GM23338 (cell line): ENCODE measurements at regions not wholly inside any gene's neighbourhood (a gene's known extent, or its start where the extent isn't known, plus 50 kb on each side); places are given as distances from the start of the nearest gene placed in this dataset.

Source experiments
- ATAC-seq: fragments of 200-7000 bp; cut with Tn5 transposase; 3 replicates; pipeline ENCODE4 v1.9.1; 2020
- DNase-seq: peaks from one replicate; pipeline ENCODE4 v3.0.0-alpha.2; 2015; ENCODE audit warnings: low spot score
- H2AFZ ChIP-seq: fragments of 200-600 bp; sonication (generic); 2 replicates; pipeline ENCODE4 v1.8.0; 2016; ENCODE audit warnings: antibody characterized with exemption, mild to moderate bottlenecking, moderate library complexity
- H3F3A ChIP-seq: fragments of 200-600 bp; sonication (generic); replicated peaks from 2 replicates; pipeline ENCODE4 v1.8.0; 2017; ENCODE audit warnings: antibody characterized with exemption, mixed run types, low read depth
- H3K27ac ChIP-seq: fragments of 200-600 bp; sonication (generic); 2 replicates; pipeline ENCODE4 v1.6.1; 2016; ENCODE audit warnings: low read depth
- H3K27me3 ChIP-seq: fragments of 200-600 bp; sonication (generic); 2 replicates; pipeline ENCODE4 v1.8.0; 2016; ENCODE audit warnings: mild to moderate bottlenecking, mixed run types, moderate library complexity; ENCODE audit not compliant: insufficient read depth
- H3K36me3 ChIP-seq: fragments of 200-600 bp; sonication (generic); 2 replicates; pipeline ENCODE4 v1.8.0; 2016; ENCODE audit warnings: mild to moderate bottlenecking; ENCODE audit not compliant: insufficient read depth
- H3K4me1 ChIP-seq: fragments of 200-600 bp; sonication (generic); 2 replicates; pipeline ENCODE4 v1.8.0; 2016; ENCODE audit warnings: mild to moderate bottlenecking, moderate library complexity; ENCODE audit not compliant: insufficient read depth
- H3K4me2 ChIP-seq: fragments of 200-600 bp; sonication (generic); 2 replicates; pipeline ENCODE4 v1.7.1; 2017; ENCODE audit warnings: mixed run types
- H3K4me3 ChIP-seq: fragments of 200-600 bp; sonication (generic); 2 replicates; pipeline ENCODE4 v1.6.1; 2016; ENCODE audit warnings: mixed run types
- H3K79me2 ChIP-seq: fragments of 200-600 bp; sonication (generic); replicated peaks from 2 replicates; pipeline ENCODE4 v1.8.0; 2017; ENCODE audit warnings: mild to moderate bottlenecking; ENCODE audit not compliant: insufficient read depth
- H3K9me2 ChIP-seq: fragments of 200-600 bp; sonication (generic); 2 replicates; pipeline ENCODE4 v1.8.0; 2017; ENCODE audit not compliant: insufficient read depth
- H4K20me1 ChIP-seq: fragments of 200-600 bp; sonication (generic); replicated peaks from 2 replicates; pipeline ENCODE4 v1.8.0; 2017; ENCODE audit warnings: mild to moderate bottlenecking; ENCODE audit not compliant: insufficient read depth
- H3K27ac Mint-ChIP-seq: 2 replicates; pipeline ENCODE4 v1.8.0; 2020; ENCODE audit warnings: inconsistent platforms, mild to moderate bottlenecking, moderate library complexity, mixed read lengths
- H3K27me3 Mint-ChIP-seq: 3 replicates; pipeline ENCODE4 v1.8.0; 2022; ENCODE audit warnings: low read depth, mild to moderate bottlenecking, moderate library complexity, mixed read lengths, inconsistent platforms; ENCODE audit not compliant: insufficient read depth, poor library complexity
- H3K36me3 Mint-ChIP-seq: 3 replicates; pipeline ENCODE4 v1.8.0; 2021; ENCODE audit warnings: low read depth, mild to moderate bottlenecking, inconsistent platforms, moderate library complexity, mixed read lengths
- H3K4me1 Mint-ChIP-seq: 3 replicates; pipeline ENCODE4 v1.8.0; 2020; ENCODE audit warnings: mild to moderate bottlenecking, inconsistent platforms, mixed read lengths
- H3K4me3 Mint-ChIP-seq: 3 replicates; pipeline ENCODE4 v1.8.0; 2021; ENCODE audit warnings: moderate library complexity, mild to moderate bottlenecking, inconsistent platforms, mixed read lengths
- H3K9me3 Mint-ChIP-seq: 3 replicates; pipeline ENCODE4 v1.8.0; 2020; ENCODE audit warnings: moderate library complexity, mild to moderate bottlenecking, inconsistent platforms, mixed read lengths
- CTCF ChIP-seq, 2 experiments: fragments of 200-600 bp in 1 of 2; sonication (generic) in 1 of 2; conservative IDR thresholded peaks; 2 replicates each; pipeline versions ENCODE4 v1.5.1 to v1.6.1; 2016 to 2017; ENCODE audit warnings: antibody characterized with exemption in 2 of 2, low read depth in 2 of 2, mild to moderate bottlenecking in 2 of 2, moderate library complexity in 1 of 2
- JUNB ChIP-seq: IDR thresholded peaks from one replicate; pipeline ENCODE4 v1.6.1; 2016; ENCODE audit warnings: antibody characterized with exemption; ENCODE audit not compliant: unreplicated experiment
- POLR2AphosphoS5 ChIP-seq: IDR thresholded peaks from 2 replicates; pipeline ENCODE4 v1.6.1; 2016; ENCODE audit warnings: antibody characterized with exemption, low read depth
- REST ChIP-seq: IDR thresholded peaks from one replicate; pipeline ENCODE4 v1.6.1; 2018; ENCODE audit warnings: antibody characterized with exemption; ENCODE audit not compliant: unreplicated experiment
- ZNF114 ChIP-seq: fragments of 250-450 bp; sonication (Bioruptor Pico); IDR thresholded peaks from 2 replicates; pipeline ENCODE4 v1.5.0; 2020; ENCODE audit warnings: mild to moderate bottlenecking, moderate library complexity
- ZNF331 ChIP-seq: fragments of 250-450 bp; sonication (Bioruptor Pico); IDR thresholded peaks from 2 replicates; pipeline ENCODE4 v1.5.0; 2020; ENCODE audit warnings: low read depth, mild to moderate bottlenecking, moderate library complexity
- ZNF462 ChIP-seq: fragments of 250-450 bp; sonication (Bioruptor Pico); IDR thresholded peaks from 2 replicates; pipeline ENCODE4 v1.5.0; 2020; ENCODE audit warnings: mild to moderate bottlenecking, moderate library complexity

- Histone ChIP-seq H3F3A (no peaks in the 10 kb centered on the region), H4K20me1 (no peaks in the 10 kb centered on the region), H3K27ac (no peak overlapping the region), H3K4me3 (no peak overlapping the region), H3K9me2 (0 out of 2 replicates have a peak, but pooled peaks cover 9% of the 10 kb centered on the region), H3K79me2 (no peaks in the 10 kb centered on the region), H2AFZ (no peak overlapping the region; the same call in 1 of the 2 replicates), H3K4me2 (no peak overlapping the region), H3K27me3 (no peaks in the 10 kb centered on the region), H3K4me1 (no peaks in the 10 kb centered on the region), H3K36me3 (no peaks in the 10 kb centered on the region)
- TF ChIP-seq POLR2AphosphoS5: no peak
- TF ChIP-seq ZNF331 (CRISPR knock-in tag): no peak
- TF ChIP-seq REST: no peak
- no peak for TF ChIP-seq ZNF462 (CRISPR knock-in tag)
- no peak for TF ChIP-seq JUNB
- TF ChIP-seq ZNF114 (CRISPR knock-in tag): no peak
- TF ChIP-seq CTCF (conservative IDR thresholded peaks at IDR 0.05; ENCODE audit: low read depth in 2 of 2): no peak
- Mint-ChIP-seq H3K27me3 (no peaks in the 10 kb centered on the region), H3K4me3 (no peak overlapping the region), H3K36me3 (no peaks in the 10 kb centered on the region; the same call in 2 of the 3 replicates), H3K4me1 (peaks cover 10% of the 10 kb centered on the region; the same call in 2 of the 3 replicates), H3K9me3 (peaks cover 15% of the 10 kb centered on the region), H3K27ac (no peak overlapping the region)
- ATAC-seq (no peak), DNase-seq (no peak)
Measured at GRCh38 chr21:38075833-38076587, 159.8 kb upstream of the KCNJ6 start.
